Cardiac fibroblast (primary cell): ENCODE measurements at regions not wholly inside any gene's neighbourhood (a gene's known extent, or its start where the extent isn't known, plus 50 kb on each side); places are given as distances from the start of the nearest gene placed in this dataset.

Source experiments
- DNase-seq, 2 donors: peaks; one replicate each; pipeline versions ENCODE4 v3.0.0 to v3.0.0-alpha.2; 2010; ENCODE audit warnings: low read depth in 2 of 2
- H3K4me3 ChIP-seq, 2 donors: replicated peaks in 1 of 2; 1 replicate in 1 of 2; 2 replicates in 1 of 2; pipeline ENCODE4 v1.5.1; 2011; ENCODE audit warnings: low read depth in 2 of 2, low read length in 2 of 2, mild to moderate bottlenecking in 2 of 2, moderate library complexity in 1 of 2
- CTCF ChIP-seq: IDR thresholded peaks from one replicate; pipeline ENCODE4 v1.5.1; 2011; ENCODE audit warnings: low read depth, mild to moderate bottlenecking, low read length, inconsistent platforms

GRCh38 chr2:16013359-16013911 is 73.1 kb downstream of the MYCN start:
- no peak for DNase-seq
- no peak overlapping the region for H3K4me3 ChIP-seq
- TF ChIP-seq CTCF: no peak

- H3K4me3 ChIP-seq: no peak overlapping the region
- no peak for DNase-seq
- TF ChIP-seq CTCF: no peak
Observed at GRCh38 chr2:16012626-16013358, 72.4 kb downstream of the MYCN start.

- no peak for TF ChIP-seq CTCF
- H3K4me3 ChIP-seq: no peak overlapping the region
- no peak for DNase-seq
Observed at GRCh38 chr2:16012029-16012596, 71.8 kb downstream of the MYCN start.

GRCh38 chr2:16011621-16011960 is 71.2 kb downstream of the MYCN start:
- no peak for TF ChIP-seq CTCF
- no peak for DNase-seq
- H3K4me3 ChIP-seq: no peak overlapping the region

- no peak for TF ChIP-seq CTCF
- no peak overlapping the region for H3K4me3 ChIP-seq
Observed at GRCh38 chr2:16010951-16011620, 70.7 kb downstream of the MYCN start.

GRCh38 chr2:16010011-16010410 is 69.7 kb downstream of the MYCN start:
- no peak overlapping the region for H3K4me3 ChIP-seq
- TF ChIP-seq CTCF: no peak
- no peak for DNase-seq

More at GRCh38 chr2:16010951-16011620, 70.7 kb downstream of the MYCN start:
- no peak for DNase-seq
